ENCODE measurements at regions not wholly inside any gene's neighbourhood (a gene's known extent, or its start where the extent isn't known, plus 50 kb on each side); places are given as distances from the start of the nearest gene placed in this dataset.
A peak's percentile ranks its signal among the peaks of the same experiment; 100 is the strongest.

- CTCF ChIA-PET: interaction anchor here (0.6 to 3.7 kb wide), 8 partner anchors 9 to 519 kb away, joined by 3 to 29 read pairs (median 6); no protein-coding TSS in a partner anchor
- Histone ChIP-seq H3K36me3 (ENCODE audit: control insufficient read depth in 2 of 2, insufficient read depth in 2 of 2, low read length in 1 of 2) (no peaks in the 10 kb centered on the region), H3K4me2 (ENCODE audit: control insufficient read depth, insufficient read depth) (peak overlapping the region; percentile 22; the same call in 1 of the 2 replicates), H3K27ac (ENCODE audit: control insufficient read depth, insufficient read depth) (peak overlapping the region; percentile 26; the same call in 1 of the 2 replicates), H3K9ac (ENCODE audit: control insufficient read depth, insufficient read depth, low read length) (no peak overlapping the region), H3K9me3 (replicated peaks; ENCODE audit: control insufficient read depth, insufficient read depth, low read length) (no peaks in the 10 kb centered on the region), H2AFZ (ENCODE audit: control insufficient read depth, low read depth, low read length) (peak overlapping the region; percentile 62), H3K27me3 (replicated peaks in 1 of 2; ENCODE audit: control insufficient read depth in 2 of 2, insufficient read depth in 2 of 2, low read length in 1 of 2) (no peaks in the 10 kb centered on the region), H3K4me1 (ENCODE audit: control insufficient read depth, insufficient read depth, low read length) (peaks cover 4% of the 10 kb centered on the region), H3K79me2 (ENCODE audit: control insufficient read depth, insufficient read depth, low read length) (no peaks in the 10 kb centered on the region), H4K20me1 (ENCODE audit: control insufficient read depth, insufficient read depth) (no peaks in the 10 kb centered on the region), H3K4me3 (no peak overlapping the region)
- POLR2A ChIA-PET: interaction anchor here (1.3 kb wide), 1 partner anchor 139 kb away, joined by 4 read pairs; no protein-coding TSS in a partner anchor
- FAIRE-seq (peak; percentile 83), DNase-seq (ENCODE audit: low read depth, low spot score) (peak; percentile 34), ATAC-seq (peak; percentile 97)
- in situ Hi-C loops (cut with MboI) (no loop called here), intact Hi-C loops (cut with micrococcal nuclease; ENCODE audit: unreplicated experiment) (loop anchor here (10.0 kb wide), 1 partner anchor 82 kb away; no protein-coding TSS in a partner anchor)
- WGBS (ENCODE audit: insufficient coverage, insufficient replicate concordance, low lambda C conversion rate, missing lambda C conversion rate): 48% methylated on average over 3 of the region's 3 CpGs
- RAD21 ChIA-PET (ENCODE audit: unreplicated experiment): interaction anchor here (1.0 to 1.9 kb wide), 7 partner anchors 13 to 240 kb away, joined by 3 to 12 read pairs (median 4); partner anchors contain the start of gene PSD4
- SMC1A ChIA-PET (ENCODE audit: uncharacterized antibody, unreplicated experiment): interaction anchor here (0.8 to 1.9 kb wide), 7 partner anchors 9 to 203 kb away, joined by 3 to 9 read pairs (median 5); partner anchors contain the start of gene PSD4
- no TSS peak for BruUV-seq (replicated peaks)
- TF ChIP-seq PAX8 (IDR thresholded peaks at IDR 0.05) (no peak), TARDBP (IDR thresholded peaks at IDR 0.05; ENCODE audit: borderline replicate concordance) (no peak), IKZF2 (IDR thresholded peaks at IDR 0.05) (peak; percentile 59 to 64; a peak in 2 of 4 replicates), TCF3 (IDR thresholded peaks at IDR 0.05; ENCODE audit: borderline replicate concordance, insufficient read depth, low read depth, low read length) (no peak), ZNF687 (IDR thresholded peaks at IDR 0.05) (peak; percentile 63; the same call in 1 of the 2 replicates), EED (IDR thresholded peaks at IDR 0.05; ENCODE audit: low read depth) (no peak; the same call in 1 of the 2 replicates), YY1 (IDR thresholded peaks at IDR 0.05; ENCODE audit: low read depth, low read length) (no peak), POLR2AphosphoS5 (IDR thresholded peaks at IDR 0.05; ENCODE audit: low read length) (no peak), CEBPB (IDR thresholded peaks at IDR 0.05; ENCODE audit: borderline replicate concordance in 1 of 2, low read depth in 2 of 2, low read length in 2 of 2) (no peak), RFX5 (IDR thresholded peaks at IDR 0.05; ENCODE audit: low read depth, low read length) (no peak), USF1 (IDR thresholded peaks at IDR 0.05; ENCODE audit: borderline replicate concordance, extremely low read length, insufficient read depth, low read depth, low read length) (no peak), PBX3 (IDR thresholded peaks at IDR 0.05; ENCODE audit: insufficient replicate concordance, low read depth, low read length) (no peak), MYC (IDR thresholded peaks at IDR 0.05; ENCODE audit: insufficient read depth, insufficient read length, insufficient replicate concordance, low read length, severe bottlenecking) (no peak), SUPT20H (IDR thresholded peaks at IDR 0.05; ENCODE audit: borderline replicate concordance, control insufficient read depth, low read depth, low read length) (no peak), FOXK2 (IDR thresholded peaks at IDR 0.05) (no peak)
Observed at GRCh38 chr2:113376913-113377445, 60.5 kb upstream of the ZNG1B start.

Data from GM12878 (cell line).